ENCODE measurements at regions not wholly inside any gene's neighbourhood (a gene's known extent, or its start where the extent isn't known, plus 50 kb on each side); places are given as distances from the start of the nearest gene placed in this dataset.

DNA sequence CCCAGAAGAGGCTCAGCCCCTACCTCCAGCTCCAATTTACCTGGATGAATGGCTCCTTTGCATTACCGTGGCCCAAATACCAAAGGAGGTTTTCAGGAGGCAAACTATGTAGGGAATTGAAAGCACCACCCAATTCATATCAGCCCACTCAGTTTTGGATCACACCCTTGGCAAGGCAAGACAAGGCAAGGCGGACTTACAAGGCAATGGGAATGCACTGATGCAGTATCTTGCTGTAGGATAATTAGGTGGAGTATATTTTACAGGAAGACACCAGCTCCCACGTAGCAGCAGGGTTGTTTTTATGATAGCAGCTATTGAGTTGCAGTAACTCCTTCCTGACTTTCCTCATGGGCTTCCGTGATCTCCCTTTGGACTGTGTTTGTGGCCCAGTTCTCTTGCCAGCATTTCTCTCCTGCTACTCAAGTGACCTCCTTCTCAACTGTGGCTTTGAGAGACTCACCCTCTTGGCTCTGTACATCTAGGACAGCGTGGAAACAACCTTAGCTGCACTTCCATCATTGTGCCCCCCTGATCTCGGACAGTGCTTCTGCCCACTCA lies 935.9 kb downstream of the EFNB2 start:
- Histone ChIP-seq H3K4me3 (no peak overlapping the region), H3K4me1 (no peaks in the 10 kb centered on the region), H3K27ac (no peak overlapping the region), H3K9me3 (no peaks in the 10 kb centered on the region), H3K27me3 (no peaks in the 10 kb centered on the region), H3K36me3 (no peaks in the 10 kb centered on the region)
- DNase-seq (ENCODE audit: low spot score in 2 of 2) = no peak
- TF ChIP-seq, protein P1, sequence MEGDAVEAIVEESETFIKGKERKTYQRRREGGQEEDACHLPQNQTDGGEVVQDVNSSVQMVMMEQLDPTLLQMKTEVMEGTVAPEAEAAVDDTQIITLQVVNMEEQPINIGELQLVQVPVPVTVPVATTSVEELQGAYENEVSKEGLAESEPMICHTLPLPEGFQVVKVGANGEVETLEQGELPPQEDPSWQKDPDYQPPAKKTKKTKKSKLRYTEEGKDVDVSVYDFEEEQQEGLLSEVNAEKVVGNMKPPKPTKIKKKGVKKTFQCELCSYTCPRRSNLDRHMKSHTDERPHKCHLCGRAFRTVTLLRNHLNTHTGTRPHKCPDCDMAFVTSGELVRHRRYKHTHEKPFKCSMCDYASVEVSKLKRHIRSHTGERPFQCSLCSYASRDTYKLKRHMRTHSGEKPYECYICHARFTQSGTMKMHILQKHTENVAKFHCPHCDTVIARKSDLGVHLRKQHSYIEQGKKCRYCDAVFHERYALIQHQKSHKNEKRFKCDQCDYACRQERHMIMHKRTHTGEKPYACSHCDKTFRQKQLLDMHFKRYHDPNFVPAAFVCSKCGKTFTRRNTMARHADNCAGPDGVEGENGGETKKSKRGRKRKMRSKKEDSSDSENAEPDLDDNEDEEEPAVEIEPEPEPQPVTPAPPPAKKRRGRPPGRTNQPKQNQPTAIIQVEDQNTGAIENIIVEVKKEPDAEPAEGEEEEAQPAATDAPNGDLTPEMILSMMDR (IDR thresholded peaks at IDR 0.05) = no peak
- intact Hi-C loops (cut with DNase I) = no loop called here

DNA sequence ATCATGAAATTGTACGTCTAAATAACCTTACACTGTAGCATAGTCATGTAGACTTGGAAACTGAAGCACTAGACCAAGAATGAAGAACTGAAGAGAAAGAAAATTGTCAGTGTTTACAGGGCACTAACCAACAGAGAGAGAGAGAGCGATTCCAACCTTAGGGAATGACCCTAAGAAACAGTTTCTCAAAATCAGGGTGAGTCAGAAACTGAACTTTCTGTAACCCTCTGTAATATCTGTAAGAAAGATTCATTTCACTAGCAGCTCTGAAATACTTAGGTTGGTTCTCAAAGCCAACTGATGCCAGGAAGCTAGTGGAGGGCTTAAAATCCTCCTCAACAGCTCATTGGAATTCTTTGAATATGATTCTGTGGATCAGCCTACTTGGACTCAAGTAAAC lies 936.9 kb downstream of the EFNB2 start:
- no peaks in the 10 kb centered on the region for H3K36me3 ChIP-seq
- no peak for DNase-seq (ENCODE audit: low spot score in 2 of 2)
- no peak overlapping the region for H3K27ac ChIP-seq
- no peaks in the 10 kb centered on the region for H3K27me3 ChIP-seq
- intact Hi-C loops (cut with DNase I) = no loop called here
- H3K4me1 ChIP-seq = no peaks in the 10 kb centered on the region
- TF ChIP-seq, protein P1 (IDR thresholded peaks at IDR 0.05) = no peak
- H3K9me3 ChIP-seq = no peaks in the 10 kb centered on the region
- H3K4me3 ChIP-seq = no peak overlapping the region

DNA sequence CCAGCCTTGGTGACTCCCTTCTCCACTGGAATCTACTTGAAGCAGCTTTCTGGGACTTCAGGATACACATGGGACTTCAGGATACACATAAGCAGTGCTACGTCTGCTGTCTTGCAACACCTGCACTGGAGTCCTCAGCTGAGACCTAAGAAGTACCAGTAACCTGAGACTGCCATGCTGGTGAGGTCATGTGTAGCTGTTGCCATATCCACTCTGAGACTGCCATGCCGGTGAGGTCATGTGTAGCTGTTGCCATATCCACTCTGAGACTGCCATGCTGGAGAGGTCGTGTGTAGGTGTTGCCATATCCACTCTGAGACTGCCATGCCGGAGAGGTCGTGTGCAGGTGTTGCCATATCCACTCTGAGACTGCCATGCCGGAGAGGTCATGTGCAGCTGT lies 937.9 kb downstream of the EFNB2 start:
- Histone ChIP-seq H3K9me3 (no peaks in the 10 kb centered on the region), H3K4me1 (no peaks in the 10 kb centered on the region), H3K4me3 (no peak overlapping the region), H3K27me3 (no peaks in the 10 kb centered on the region), H3K27ac (no peak overlapping the region), H3K36me3 (no peaks in the 10 kb centered on the region)
- intact Hi-C loops (cut with DNase I) = no loop called here
- no peak for DNase-seq (ENCODE audit: low spot score in 2 of 2)
- TF ChIP-seq, protein P1 (IDR thresholded peaks at IDR 0.05) = no peak

DNA sequence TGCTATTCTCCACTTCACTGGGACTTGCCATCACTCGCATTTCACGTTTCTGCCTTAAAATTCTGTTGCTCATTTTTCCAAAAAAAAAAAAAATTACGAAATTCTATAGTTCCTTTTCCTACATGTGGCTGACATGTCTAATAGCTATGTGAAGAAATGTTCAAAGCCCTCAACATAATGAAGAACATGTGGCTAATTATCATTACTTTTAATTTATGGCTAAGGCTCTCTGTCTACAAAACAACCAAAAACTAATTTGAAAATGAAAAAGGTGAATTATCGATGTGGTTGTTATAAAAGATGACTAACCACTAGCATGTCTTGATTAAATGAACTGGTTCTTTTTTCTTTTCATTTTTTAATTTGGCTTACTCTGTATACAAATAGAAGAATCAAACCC lies 940.0 kb downstream of the EFNB2 start:
- H3K9me3 ChIP-seq = no peaks in the 10 kb centered on the region
- H3K27ac ChIP-seq = no peak overlapping the region
- no peaks in the 10 kb centered on the region for H3K36me3 ChIP-seq
- no peaks in the 10 kb centered on the region for H3K4me1 ChIP-seq
- no peak overlapping the region for H3K4me3 ChIP-seq
- no peaks in the 10 kb centered on the region for H3K27me3 ChIP-seq
- intact Hi-C loops (cut with DNase I) = no loop called here
- DNase-seq (ENCODE audit: low spot score in 2 of 2) = no peak
- TF ChIP-seq, protein P1 (IDR thresholded peaks at IDR 0.05) = no peak

DNA sequence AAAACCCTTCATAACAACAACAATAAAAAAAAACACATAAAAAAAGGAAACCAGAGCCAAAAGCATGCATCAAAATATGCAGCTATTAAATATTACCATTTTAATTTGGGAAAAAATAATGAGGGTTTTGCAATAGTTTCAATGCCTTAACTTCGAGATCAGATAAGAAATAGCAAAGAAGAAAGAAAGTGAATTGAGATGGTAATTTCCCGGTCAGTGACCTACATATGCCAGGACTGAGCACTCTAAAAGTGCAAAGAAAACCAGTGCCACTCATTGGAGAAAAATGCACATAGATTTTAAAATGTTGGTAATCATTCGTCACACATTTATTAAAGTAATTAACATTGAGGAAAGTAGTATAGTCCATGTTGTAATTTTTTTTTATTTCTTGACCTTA lies 944.2 kb downstream of the EFNB2 start:
- TF ChIP-seq, protein P1 (IDR thresholded peaks at IDR 0.05) = no peak
- Histone ChIP-seq H3K4me3 (no peak overlapping the region), H3K27ac (no peak overlapping the region), H3K4me1 (no peaks in the 10 kb centered on the region), H3K36me3 (no peaks in the 10 kb centered on the region), H3K9me3 (no peaks in the 10 kb centered on the region), H3K27me3 (no peaks in the 10 kb centered on the region)
- intact Hi-C loops (cut with DNase I) = no loop called here
- no peak for DNase-seq (ENCODE audit: low spot score in 2 of 2)

DNA sequence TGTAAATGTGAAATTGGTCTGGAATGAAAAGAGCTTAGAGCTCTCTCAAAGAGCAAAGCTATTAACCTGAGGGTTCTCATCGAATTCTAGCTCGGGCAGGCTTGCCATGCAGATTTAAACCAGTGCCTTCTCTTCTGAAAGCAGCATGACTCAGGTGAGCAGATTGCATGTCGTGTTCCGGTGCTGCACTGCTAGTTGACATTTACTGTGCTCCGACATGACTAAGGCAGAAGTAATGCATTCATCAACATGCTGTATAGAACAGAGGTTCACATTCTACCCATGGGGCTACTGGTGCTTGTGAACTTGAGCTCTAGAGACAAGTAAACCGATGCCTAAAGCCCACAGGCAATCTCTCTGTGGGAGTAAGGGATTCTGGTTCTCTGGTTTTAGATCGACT lies 947.7 kb downstream of the EFNB2 start:
- Histone ChIP-seq H3K4me3 (no peak overlapping the region), H3K27me3 (no peaks in the 10 kb centered on the region), H3K4me1 (no peaks in the 10 kb centered on the region), H3K9me3 (no peaks in the 10 kb centered on the region), H3K36me3 (no peaks in the 10 kb centered on the region), H3K27ac (no peak overlapping the region)
- intact Hi-C loops (cut with DNase I) = no loop called here
- DNase-seq (ENCODE audit: low spot score in 2 of 2) = no peak
- TF ChIP-seq, protein P1 (IDR thresholded peaks at IDR 0.05) = no peak

Measured in ascending aorta (tissue), 2 donors.